CD4-positive, alpha-beta T cell (primary cell): ENCODE measurements at regions not wholly inside any gene's neighbourhood (a gene's known extent, or its start where the extent isn't known, plus 50 kb on each side); places are given as distances from the start of the nearest gene placed in this dataset.

Experiments used
- ATAC-seq: fragments of 200-7000 bp; cut with Tn5 transposase; one replicate; pipeline ENCODE4 v1.10.0; 2022; ENCODE audit warnings: mild to moderate bottlenecking; ENCODE audit not compliant: poor library complexity
- CTCF ChIA-PET: fragments of 350-600 bp; sonication (Branson Sonifier 250); formaldehyde crosslinking; loops from one replicate; lab custom pipeline; 2021; ENCODE audit warnings: antibody characterized with exemption, inconsistent platforms; lab: Charles Lee
- POLR2A ChIA-PET: fragments of 350-600 bp; sonication (Branson Sonifier 250); formaldehyde crosslinking; loops from one replicate; lab custom pipeline; 2021; ENCODE audit warnings: antibody characterized with exemption, inconsistent platforms; lab: Charles Lee
- DNase-seq, 14 experiments: peaks; one replicate each; pipeline ENCODE4 v3.0.0-alpha.2; 2013 to 2020; ENCODE audit warnings: mixed read lengths in 2 of 14
- H3K27ac ChIP-seq, 2 donors: one replicate each; pipeline versions ENCODE4 v1.5.1 to v1.7.0; 2013; ENCODE audit warnings: low read length in 2 of 2, low read depth in 1 of 2, mild to moderate bottlenecking in 1 of 2
- H3K27me3 ChIP-seq, 2 experiments: 1 replicate in 1 of 2; 2 replicates in 1 of 2; pipeline versions ENCODE4 v1.6.1 to v1.7.0; 2013; ENCODE audit warnings: low read length in 2 of 2, control low read depth in 1 of 2, mild to moderate bottlenecking in 1 of 2, moderate library complexity in 1 of 2; ENCODE audit not compliant: insufficient read depth in 2 of 2, control insufficient read depth in 1 of 2
- H3K36me3 ChIP-seq: one replicate; pipeline ENCODE4 v1.6.1; 2013; ENCODE audit warnings: low read length, control low read depth; ENCODE audit not compliant: insufficient read depth
- H3K4me1 ChIP-seq: one replicate; pipeline ENCODE4 v1.6.1; 2013; ENCODE audit warnings: low read length, control low read depth; ENCODE audit not compliant: insufficient read depth
- H3K4me3 ChIP-seq: one replicate; pipeline ENCODE4 v1.5.1; 2013; ENCODE audit warnings: mild to moderate bottlenecking, low read length, moderate library complexity
- H3K9me3 ChIP-seq, 2 experiments: 1 replicate in 1 of 2; 2 replicates in 1 of 2; pipeline versions ENCODE4 v1.6.1 to v1.7.0; 2013; ENCODE audit warnings: low read length in 2 of 2, mild to moderate bottlenecking in 2 of 2, control low read depth in 1 of 2, moderate library complexity in 1 of 2; ENCODE audit not compliant: control insufficient read depth in 1 of 2, insufficient read depth in 1 of 2
- H3K27ac Mint-ChIP-seq: one replicate; pipeline ENCODE4 v1.8.0; 2020; ENCODE audit warnings: mixed read lengths
- H3K27me3 Mint-ChIP-seq: one replicate; pipeline ENCODE4 v1.8.0; 2021; ENCODE audit warnings: mixed read lengths
- H3K36me3 Mint-ChIP-seq: one replicate; pipeline ENCODE4 v1.8.0; 2021; ENCODE audit warnings: low read depth, mixed read lengths
- H3K4me1 Mint-ChIP-seq: one replicate; pipeline ENCODE4 v1.8.0; 2021; ENCODE audit warnings: low read depth, mixed read lengths
- H3K4me3 Mint-ChIP-seq: one replicate; pipeline ENCODE4 v1.8.0; 2020; ENCODE audit warnings: mild to moderate bottlenecking, mixed read lengths
- H3K9me3 Mint-ChIP-seq: one replicate; pipeline ENCODE4 v1.8.0; 2020; ENCODE audit warnings: mixed read lengths
- intact Hi-C, 2 experiments: fragments of 100-400 bp; cut with DNase I in 1 of 2; cut with micrococcal nuclease in 1 of 2; formaldehyde crosslinking; loops; one replicate each; pipeline versions ENCODE4 v1.15.1 to v1.9.0; 2023 to 2025; cut with DNase I, micrococcal nuclease
- TF ChIP-seq, protein P1 (sequence below): fragments of 200-600 bp; IDR thresholded peaks from one replicate; pipeline ENCODE4 v1.8.0; 2022; ENCODE audit warnings: antibody characterized with exemption, mild to moderate bottlenecking

DNA sequence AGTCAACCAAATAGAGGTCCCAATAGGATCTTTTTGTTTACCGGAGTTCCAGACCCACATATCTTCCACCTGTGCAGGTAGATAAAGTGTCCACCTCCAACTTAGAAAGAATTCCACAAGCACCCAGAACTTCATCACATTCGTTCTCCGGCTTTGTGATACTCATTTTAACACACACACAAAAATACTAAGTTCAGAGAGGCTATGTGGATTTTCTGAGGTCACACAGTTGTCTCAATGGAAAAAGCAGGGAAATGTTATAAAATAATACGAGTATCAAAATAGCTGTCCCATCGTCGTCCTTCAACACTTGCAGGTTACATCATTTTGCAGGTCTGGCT is 137.5 kb downstream of the TMCO5A start:
- ChIA-PET POLR2A (no interaction called here), CTCF (no interaction called here)
- Histone ChIP-seq H3K4me3 (peak overlapping the region; percentile 47), H3K27me3 (peaks cover 7 to 34% of the 10 kb centered on the region in 2 experiments), H3K4me1 (peaks cover 10% of the 10 kb centered on the region), H3K27ac (no peak overlapping the region), H3K9me3 (no peaks in the 10 kb centered on the region), H3K36me3 (no peaks in the 10 kb centered on the region)
- TF ChIP-seq, protein P1, sequence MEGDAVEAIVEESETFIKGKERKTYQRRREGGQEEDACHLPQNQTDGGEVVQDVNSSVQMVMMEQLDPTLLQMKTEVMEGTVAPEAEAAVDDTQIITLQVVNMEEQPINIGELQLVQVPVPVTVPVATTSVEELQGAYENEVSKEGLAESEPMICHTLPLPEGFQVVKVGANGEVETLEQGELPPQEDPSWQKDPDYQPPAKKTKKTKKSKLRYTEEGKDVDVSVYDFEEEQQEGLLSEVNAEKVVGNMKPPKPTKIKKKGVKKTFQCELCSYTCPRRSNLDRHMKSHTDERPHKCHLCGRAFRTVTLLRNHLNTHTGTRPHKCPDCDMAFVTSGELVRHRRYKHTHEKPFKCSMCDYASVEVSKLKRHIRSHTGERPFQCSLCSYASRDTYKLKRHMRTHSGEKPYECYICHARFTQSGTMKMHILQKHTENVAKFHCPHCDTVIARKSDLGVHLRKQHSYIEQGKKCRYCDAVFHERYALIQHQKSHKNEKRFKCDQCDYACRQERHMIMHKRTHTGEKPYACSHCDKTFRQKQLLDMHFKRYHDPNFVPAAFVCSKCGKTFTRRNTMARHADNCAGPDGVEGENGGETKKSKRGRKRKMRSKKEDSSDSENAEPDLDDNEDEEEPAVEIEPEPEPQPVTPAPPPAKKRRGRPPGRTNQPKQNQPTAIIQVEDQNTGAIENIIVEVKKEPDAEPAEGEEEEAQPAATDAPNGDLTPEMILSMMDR: no peak
- Mint-ChIP-seq H3K36me3 (no peaks in the 10 kb centered on the region), H3K27me3 (peaks cover 55% of the 10 kb centered on the region), H3K4me3 (no peak overlapping the region), H3K27ac (no peak overlapping the region), H3K4me1 (peaks cover 12% of the 10 kb centered on the region), H3K9me3 (no peaks in the 10 kb centered on the region)
- DNase-seq (no peak), ATAC-seq (no peak)
- intact Hi-C loops: no loop called here

DNA sequence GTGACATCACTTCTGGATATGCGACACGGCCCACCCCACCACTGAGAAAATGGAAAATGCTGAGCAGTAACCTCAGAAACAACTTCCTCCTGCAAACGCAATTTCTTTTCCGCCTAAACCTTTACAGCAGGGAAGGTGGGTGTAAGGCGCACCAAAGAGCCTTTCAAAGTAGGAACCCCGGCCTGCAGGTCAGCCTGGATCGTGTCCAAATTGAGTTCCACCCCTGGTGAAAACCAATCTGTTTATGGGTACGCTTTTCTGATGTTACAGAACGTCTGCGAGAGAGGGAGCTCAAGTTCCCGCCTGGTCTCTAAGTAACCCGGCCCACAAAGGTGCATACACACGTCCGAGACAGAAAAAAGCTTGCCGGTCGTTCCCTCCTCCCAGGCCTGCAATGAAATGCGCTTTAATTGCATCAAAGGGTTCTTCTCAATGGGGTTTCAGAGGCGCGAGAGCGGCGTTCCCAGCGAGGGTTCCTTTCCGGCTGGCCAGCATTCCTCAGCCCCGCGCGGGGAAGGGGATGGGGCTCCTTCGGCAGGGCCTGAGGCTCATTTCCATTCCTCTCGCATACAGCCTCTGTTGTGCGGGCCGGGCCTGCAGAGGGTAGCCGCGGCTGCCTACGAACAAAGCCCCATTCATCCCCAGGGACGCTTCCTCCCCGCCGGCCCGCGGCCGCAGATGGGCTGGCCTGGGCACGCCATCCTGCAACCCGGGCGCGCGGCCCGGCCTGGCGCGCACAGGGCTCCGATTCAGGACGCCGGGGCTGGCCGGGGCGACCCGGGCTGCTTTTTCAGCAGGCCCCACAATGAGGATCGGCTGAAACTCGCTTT is 138.1 kb downstream of the TMCO5A start:
- DNase-seq (peak in 3 of 14 experiments; percentile 32 to 36 (median 32)), ATAC-seq (peak; percentile 49)
- intact Hi-C loops: no loop called here
- Histone ChIP-seq H3K27me3 (peaks cover 7 to 34% of the 10 kb centered on the region in 2 experiments), H3K4me1 (peaks cover 10% of the 10 kb centered on the region), H3K36me3 (no peaks in the 10 kb centered on the region), H3K4me3 (peak overlapping the region; percentile 47), H3K9me3 (no peaks in the 10 kb centered on the region), H3K27ac (no peak overlapping the region)
- Mint-ChIP-seq H3K9me3 (no peaks in the 10 kb centered on the region), H3K4me1 (peaks cover 12% of the 10 kb centered on the region), H3K36me3 (no peaks in the 10 kb centered on the region), H3K4me3 (peak overlapping the region; percentile 62), H3K27ac (no peak overlapping the region), H3K27me3 (peaks cover 55% of the 10 kb centered on the region)
- CTCF ChIA-PET: interaction anchor here (1.5 kb wide), 1 partner anchor 12 kb away, joined by 3 read pairs; no protein-coding TSS in a partner anchor
- TF ChIP-seq, protein P1: no peak
- POLR2A ChIA-PET: no interaction called here

DNA sequence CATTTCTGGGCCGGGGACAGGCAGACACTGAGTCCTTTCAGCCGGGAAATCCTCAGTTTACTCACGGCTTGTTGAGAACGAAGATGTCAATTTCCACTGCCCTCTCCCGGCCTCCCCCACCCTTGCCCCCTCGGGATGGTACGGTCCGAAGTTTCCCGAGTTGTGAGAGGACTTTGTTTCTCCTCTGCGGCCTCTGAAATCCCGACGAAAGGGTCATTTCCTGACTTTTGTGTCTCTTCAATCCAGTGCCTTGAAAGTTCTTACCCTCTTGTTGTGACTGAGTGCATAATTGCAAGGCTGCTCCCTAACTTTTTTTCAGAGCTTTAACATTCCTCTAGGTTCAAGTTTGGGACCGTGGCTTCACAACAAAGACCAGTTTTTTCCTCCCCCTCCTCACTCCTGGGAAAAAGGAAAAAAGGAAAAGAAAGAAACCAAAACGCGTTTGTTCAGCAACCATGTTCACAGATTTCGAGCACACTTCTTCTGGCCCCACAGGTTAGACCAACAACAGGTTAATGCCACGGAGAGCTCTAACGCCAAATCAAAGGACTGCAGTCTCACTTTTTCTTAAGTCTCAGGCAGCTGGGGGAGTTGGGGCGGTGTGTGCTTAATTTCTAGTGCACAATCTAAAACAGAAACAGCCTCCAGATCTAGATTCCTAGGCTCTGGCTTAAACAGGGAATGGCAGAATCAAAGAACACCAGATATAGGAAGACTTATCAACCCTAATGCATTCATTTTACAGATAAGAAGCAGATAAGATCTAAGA is 138.9 kb downstream of the TMCO5A start:
- Mint-ChIP-seq H3K9me3 (no peaks in the 10 kb centered on the region), H3K36me3 (no peaks in the 10 kb centered on the region), H3K4me1 (peaks cover 12% of the 10 kb centered on the region), H3K27ac (no peak overlapping the region), H3K27me3 (peaks cover 47% of the 10 kb centered on the region), H3K4me3 (peak overlapping the region; percentile 13)
- ChIA-PET POLR2A (no interaction called here), CTCF (interaction anchor here (1.5 kb wide), 1 partner anchor 11 kb away, joined by 3 read pairs; no protein-coding TSS in a partner anchor)
- TF ChIP-seq, protein P1: no peak
- no peak for ATAC-seq
- no peak overlapping the region for H3K27ac ChIP-seq
- peaks cover 10% of the 10 kb centered on the region for H3K4me1 ChIP-seq
- peak overlapping the region; percentile 47 for H3K4me3 ChIP-seq
- H3K36me3 ChIP-seq: no peaks in the 10 kb centered on the region
- intact Hi-C loops: no loop called here
- peaks cover 7 to 34% of the 10 kb centered on the region in 2 experiments for H3K27me3 ChIP-seq
- no peak for DNase-seq
- H3K9me3 ChIP-seq: no peaks in the 10 kb centered on the region
